MG63 (cell line): ENCODE measurements at regions not wholly inside any gene's neighbourhood (a gene's known extent, or its start where the extent isn't known, plus 50 kb on each side); places are given as distances from the start of the nearest gene placed in this dataset.
"Not testable (repeated sequence)": the region's sequence is repeated elsewhere in the genome, so short reads cannot be mapped to it uniquely, and the experiment has no call there.

ENCODE experiments used
- DNase-seq: peaks from one replicate; pipeline ENCODE4 v3.0.0-alpha.2; 2020
- H3K27me3 ChIP-seq: fragments of 250-450 bp; sonication (Bioruptor Pico); 2 replicates; pipeline ENCODE4 v1.5.1; 2020; ENCODE audit warnings: mild to moderate bottlenecking, moderate library complexity
- H3K36me3 ChIP-seq: fragments of 250-450 bp; sonication (Bioruptor Pico); 2 replicates; pipeline ENCODE4 v1.5.1; 2020; ENCODE audit warnings: mild to moderate bottlenecking, moderate library complexity
- H3K4me3 ChIP-seq: fragments of 250-450 bp; sonication (Bioruptor Pico); 2 replicates; pipeline ENCODE4 v1.5.1; 2020; ENCODE audit warnings: mild to moderate bottlenecking, moderate library complexity
- H3K9me3 ChIP-seq: fragments of 250-450 bp; sonication (Bioruptor Pico); 2 replicates; pipeline ENCODE4 v1.5.1; 2020; ENCODE audit warnings: mild to moderate bottlenecking, moderate library complexity

GRCh38 chr2:55776966-55777365 is 83.3 kb upstream of the PNPT1 start:
- no peaks in the 10 kb centered on the region; the same call in 1 of the 2 replicates for H3K9me3 ChIP-seq
- no peaks in the 10 kb centered on the region for H3K36me3 ChIP-seq
- DNase-seq: no peak
- H3K4me3 ChIP-seq: no peak overlapping the region
- H3K27me3 ChIP-seq: no peaks in the 10 kb centered on the region

DNA sequence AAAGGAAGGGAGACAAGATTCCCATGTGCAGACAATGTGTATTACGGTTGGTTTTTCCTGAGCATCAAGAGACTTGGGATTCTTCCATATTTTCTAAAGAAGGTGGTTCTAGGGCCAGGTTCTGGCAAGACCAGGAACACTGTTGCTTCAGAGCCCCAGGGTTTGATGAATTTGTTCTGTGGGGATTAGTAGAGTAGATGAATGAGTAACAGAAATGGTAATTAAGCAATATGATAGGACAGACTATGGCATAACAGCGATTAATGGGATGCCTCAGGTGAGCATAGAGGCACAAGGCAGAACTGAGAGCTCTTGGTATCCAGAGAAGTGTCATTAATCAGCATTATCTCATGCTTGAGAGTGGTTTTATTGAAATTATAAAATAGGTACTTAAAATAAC is 82.8 kb upstream of the PNPT1 start:
- H3K27me3 ChIP-seq: no peaks in the 10 kb centered on the region
- H3K9me3 ChIP-seq: no peaks in the 10 kb centered on the region; the same call in 1 of the 2 replicates
- H3K4me3 ChIP-seq: no peak overlapping the region
- no peaks in the 10 kb centered on the region for H3K36me3 ChIP-seq
- DNase-seq: no peak

- Histone ChIP-seq H3K4me3 (no peak overlapping the region), H3K36me3 (no peaks in the 10 kb centered on the region), H3K27me3 (no peaks in the 10 kb centered on the region), H3K9me3 (no peaks in the 10 kb centered on the region; the same call in 1 of the 2 replicates)
- DNase-seq: no peak
Observed at GRCh38 chr2:55775828-55776227, 82.2 kb upstream of the PNPT1 start.

- H3K9me3 ChIP-seq, H3K36me3 ChIP-seq, H3K4me3 ChIP-seq, H3K27me3 ChIP-seq, DNase-seq: not testable (repeated sequence)
Observed at GRCh38 chr2:55773651-55774050, 80.0 kb upstream of the PNPT1 start.

DNA sequence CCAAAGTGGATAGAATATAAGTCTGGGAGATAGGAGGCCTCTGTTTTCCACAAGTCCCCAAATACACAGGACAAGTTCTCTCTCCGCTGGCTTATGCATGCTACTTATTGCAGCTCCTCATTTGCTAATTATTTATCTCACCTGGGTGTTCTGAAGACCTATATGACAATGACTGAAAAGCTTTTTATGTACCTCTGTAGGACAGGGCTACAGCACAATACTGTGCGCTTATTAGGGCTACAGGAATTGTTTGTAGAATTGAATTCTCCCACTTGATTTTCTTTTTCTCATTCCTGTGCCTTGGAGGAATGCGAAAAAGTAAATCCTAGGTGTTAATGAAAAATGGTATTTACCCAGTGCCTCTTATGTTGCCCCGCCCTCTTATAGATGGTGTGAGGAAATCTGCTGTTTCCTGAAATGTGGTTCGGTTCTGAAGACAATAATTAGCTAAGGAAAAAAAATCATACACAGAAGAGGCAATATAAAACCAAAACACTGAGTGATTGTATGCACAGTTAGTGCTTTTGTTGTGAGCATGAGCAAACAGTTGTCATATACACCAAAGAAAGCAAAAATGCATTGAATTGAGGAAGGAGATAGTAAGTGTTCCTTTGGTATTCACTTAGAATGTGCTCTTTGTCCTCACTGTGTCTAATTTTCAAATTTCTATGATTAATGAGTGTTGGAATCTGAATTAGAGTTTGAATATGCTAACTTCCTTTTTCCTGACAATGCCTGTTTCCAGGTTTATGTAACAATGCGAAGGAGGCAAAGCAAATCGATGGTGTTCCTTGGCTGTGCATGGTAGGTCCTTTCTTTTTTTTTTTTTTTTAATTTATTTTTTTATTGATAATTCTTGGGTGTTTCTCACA is 78.7 kb upstream of the PNPT1 start:
- DNase-seq: no peak
- Histone ChIP-seq H3K9me3 (no peaks in the 10 kb centered on the region), H3K36me3 (no peaks in the 10 kb centered on the region), H3K4me3 (no peak overlapping the region), H3K27me3 (no peaks in the 10 kb centered on the region)

GRCh38 chr2:55771612-55772011 is 78.0 kb upstream of the PNPT1 start:
- Histone ChIP-seq H3K9me3 (no peaks in the 10 kb centered on the region), H3K27me3 (no peaks in the 10 kb centered on the region), H3K36me3 (no peaks in the 10 kb centered on the region), H3K4me3 (no peak overlapping the region)
- DNase-seq: no peak

DNA sequence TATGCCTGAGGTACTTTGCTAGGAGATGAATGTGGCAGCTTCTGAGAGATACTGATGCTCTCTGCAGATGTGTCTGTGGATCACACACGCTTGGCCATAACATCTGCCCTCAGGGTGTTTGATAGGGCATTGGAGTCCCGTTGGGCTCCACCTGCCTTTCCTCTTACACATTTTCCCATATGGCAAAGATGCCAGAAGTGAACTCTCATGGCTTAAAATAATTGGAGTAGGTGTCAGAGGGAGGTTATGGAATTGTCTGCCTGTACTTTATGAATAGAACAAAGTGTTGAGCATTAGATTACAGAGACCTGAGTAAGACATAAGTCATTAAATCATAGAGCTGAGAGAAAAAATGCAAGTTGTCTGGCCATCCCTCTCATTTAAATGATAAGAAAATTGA is 75.3 kb upstream of the PNPT1 start:
- Histone ChIP-seq H3K9me3 (no peaks in the 10 kb centered on the region), H3K36me3 (no peaks in the 10 kb centered on the region), H3K4me3 (no peak overlapping the region), H3K27me3 (no peaks in the 10 kb centered on the region)
- no peak for DNase-seq

DNA sequence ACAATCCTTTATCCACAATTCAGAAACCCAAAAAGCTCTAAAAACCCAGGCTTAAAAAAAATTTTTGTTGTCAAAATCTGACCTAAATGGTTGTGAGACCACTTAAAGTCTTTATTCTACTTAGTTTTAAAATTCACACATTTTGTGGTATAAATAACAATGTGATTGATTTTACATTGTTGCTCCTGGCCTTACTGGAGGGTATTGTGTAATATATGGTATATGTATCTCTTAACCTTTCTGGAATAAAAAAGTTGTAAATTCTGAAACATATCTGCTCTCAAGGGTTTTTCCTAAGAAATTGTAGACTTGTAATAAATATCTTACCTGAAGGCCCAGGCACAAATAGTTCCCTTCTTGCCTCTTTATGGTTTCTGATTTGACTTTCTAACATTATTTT is 73.3 kb upstream of the PNPT1 start:
- Histone ChIP-seq H3K4me3 (no peak overlapping the region), H3K36me3 (no peaks in the 10 kb centered on the region), H3K27me3 (no peaks in the 10 kb centered on the region), H3K9me3 (no peaks in the 10 kb centered on the region)
- DNase-seq: no peak

- not testable (repeated sequence) for H3K36me3 ChIP-seq, H3K27me3 ChIP-seq, H3K4me3 ChIP-seq, DNase-seq, H3K9me3 ChIP-seq
Observed at GRCh38 chr2:55765708-55766107, 72.1 kb upstream of the PNPT1 start.

- H3K27me3 ChIP-seq: no peaks in the 10 kb centered on the region
- no peak for DNase-seq
Observed at GRCh38 chr2:55763721-55764120, 70.1 kb upstream of the PNPT1 start.

DNA sequence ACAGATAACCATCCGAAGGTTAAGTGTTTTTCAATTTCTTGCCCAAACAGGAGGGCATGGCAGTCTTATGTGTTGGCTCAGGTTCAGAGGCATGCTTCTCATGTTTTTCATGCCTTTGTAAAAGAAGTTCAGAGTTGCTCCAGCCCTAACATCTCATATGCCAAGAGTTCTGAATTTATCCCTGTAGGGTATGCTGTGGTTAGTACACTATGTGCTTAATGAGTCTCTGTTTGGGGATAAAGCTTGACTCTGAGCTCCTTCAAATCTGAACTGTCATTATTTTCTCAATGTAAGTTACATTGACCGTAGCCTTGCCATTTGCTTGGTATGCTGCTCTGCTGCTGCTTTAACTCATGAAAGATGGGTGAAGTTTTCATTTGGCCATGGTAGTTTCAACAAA is 67.9 kb upstream of the PNPT1 start:
- no peaks in the 10 kb centered on the region for H3K27me3 ChIP-seq
- H3K9me3 ChIP-seq: no peaks in the 10 kb centered on the region
- no peak overlapping the region for H3K4me3 ChIP-seq
- DNase-seq: no peak
- no peaks in the 10 kb centered on the region for H3K36me3 ChIP-seq

More at GRCh38 chr2:55763721-55764120, 70.1 kb upstream of the PNPT1 start:
- Histone ChIP-seq H3K4me3 (no peak overlapping the region), H3K36me3 (no peaks in the 10 kb centered on the region), H3K9me3 (no peaks in the 10 kb centered on the region)

DNA sequence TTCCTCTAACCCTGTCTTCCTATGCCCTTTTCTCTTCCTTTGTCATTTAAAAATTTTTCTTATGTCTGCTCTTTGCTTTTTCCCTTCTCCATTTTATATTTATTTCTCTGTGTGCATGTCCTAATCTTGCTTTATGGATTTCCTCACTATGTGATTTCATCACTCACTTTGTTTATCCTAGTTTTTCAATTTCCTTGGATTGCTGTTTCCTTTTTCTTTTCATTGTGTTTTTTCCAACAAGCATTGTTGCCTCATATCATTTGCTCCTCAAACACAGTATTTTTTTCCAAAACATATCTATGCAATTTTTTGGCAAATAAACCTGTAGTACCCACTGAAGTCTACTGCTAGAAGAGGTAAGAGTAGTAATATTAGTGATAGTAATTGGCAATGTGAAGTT is 67.4 kb upstream of the PNPT1 start:
- no peaks in the 10 kb centered on the region for H3K9me3 ChIP-seq
- no peak for DNase-seq
- no peaks in the 10 kb centered on the region for H3K36me3 ChIP-seq
- H3K4me3 ChIP-seq: no peak overlapping the region
- no peaks in the 10 kb centered on the region for H3K27me3 ChIP-seq

- Histone ChIP-seq H3K4me3 (no peak overlapping the region), H3K27me3 (no peaks in the 10 kb centered on the region), H3K9me3 (no peaks in the 10 kb centered on the region), H3K36me3 (no peaks in the 10 kb centered on the region)
- no peak for DNase-seq
Observed at GRCh38 chr2:55760125-55760524, 66.5 kb upstream of the PNPT1 start.

DNA sequence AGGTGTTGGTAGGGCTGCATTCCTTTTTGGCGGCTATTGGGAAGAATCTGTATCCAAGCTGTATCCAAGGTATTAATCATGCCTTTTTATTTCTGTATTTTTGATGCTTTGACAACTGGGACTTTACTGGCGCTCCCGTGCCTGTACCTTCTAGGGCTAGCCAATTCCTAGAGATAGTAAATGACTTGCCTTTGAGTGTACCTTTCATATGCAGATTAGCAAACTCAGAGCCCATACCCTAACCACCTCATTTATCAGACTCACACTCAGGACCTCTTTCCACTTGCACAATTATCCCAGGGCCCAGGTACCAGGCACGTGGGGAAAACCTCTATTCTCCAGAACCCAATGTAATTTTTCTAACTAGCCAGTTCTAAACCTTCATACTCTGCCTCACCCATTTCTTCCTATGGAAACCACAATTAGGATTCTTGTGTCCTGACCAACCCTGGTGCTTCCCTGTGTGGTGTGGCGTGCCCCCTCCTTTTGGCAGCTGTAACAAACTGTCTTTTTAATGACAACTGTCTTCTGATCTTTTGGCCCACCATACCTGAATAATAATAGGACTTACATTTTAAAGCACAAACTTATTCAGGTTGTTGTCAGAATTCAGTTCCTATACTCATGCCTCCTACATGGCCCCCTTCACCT is 65.8 kb upstream of the PNPT1 start:
- H3K4me3 ChIP-seq: no peak overlapping the region
- DNase-seq: no peak
- no peaks in the 10 kb centered on the region for H3K36me3 ChIP-seq
- no peaks in the 10 kb centered on the region for H3K9me3 ChIP-seq
- H3K27me3 ChIP-seq: no peaks in the 10 kb centered on the region

DNA sequence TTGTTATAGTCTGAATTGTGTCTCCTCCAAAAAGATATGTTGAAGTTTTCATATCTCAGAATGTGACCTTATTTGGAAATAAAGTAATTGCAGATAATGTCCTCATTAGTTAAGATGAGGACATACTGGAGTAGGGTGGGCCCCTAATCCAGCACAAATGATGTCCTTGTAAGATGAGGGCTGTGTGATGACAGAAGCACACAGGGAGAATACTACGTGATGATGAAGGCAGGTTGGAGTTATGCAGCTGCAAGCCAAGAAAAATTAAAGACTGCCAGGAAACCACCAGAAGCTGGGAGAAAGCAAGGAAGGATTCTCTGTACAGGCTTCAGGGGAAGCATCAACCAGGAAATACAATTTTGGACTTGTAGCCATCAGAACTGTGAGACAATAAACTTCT is 58.3 kb upstream of the PNPT1 start:
- DNase-seq: no peak

DNA sequence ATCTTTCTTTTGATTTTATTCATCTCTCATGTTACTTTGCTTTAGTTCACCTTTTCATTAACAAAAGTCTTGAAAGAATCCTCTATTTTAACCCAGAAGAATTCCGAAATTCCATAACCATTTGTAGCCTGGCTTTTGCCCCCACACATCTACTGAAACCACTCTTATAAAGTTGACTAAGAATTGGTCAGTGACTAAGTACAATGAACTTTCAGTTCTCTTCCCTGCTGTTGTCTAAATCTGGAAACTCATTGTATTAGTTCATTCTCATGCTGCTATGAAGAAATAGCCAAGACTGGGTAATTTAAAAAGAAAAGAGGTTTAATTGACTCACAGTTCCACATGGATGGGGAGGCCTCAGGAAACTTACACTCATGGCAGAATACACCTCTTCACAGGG is 49.9 kb upstream of the PNPT1 start:
- Histone ChIP-seq H3K9me3 (no peaks in the 10 kb centered on the region), H3K4me3 (no peak overlapping the region), H3K27me3 (no peaks in the 10 kb centered on the region), H3K36me3 (no peaks in the 10 kb centered on the region)
- no peak for DNase-seq

More for the DNA sequence above, 58.3 kb upstream of the PNPT1 start:
- no peak overlapping the region for H3K4me3 ChIP-seq
- H3K9me3 ChIP-seq: no peaks in the 10 kb centered on the region
- no peaks in the 10 kb centered on the region for H3K27me3 ChIP-seq
- no peaks in the 10 kb centered on the region for H3K36me3 ChIP-seq
